ENCODE measurements at regions not wholly inside any gene's neighbourhood (a gene's known extent, or its start where the extent isn't known, plus 50 kb on each side); places are given as distances from the start of the nearest gene placed in this dataset.

- DNase-seq (no peak), ATAC-seq (ENCODE audit: low FRiP score in 2 of 2) (no peak)
- WGBS, 2 donors = 62 to 68% methylated on average over 6 to 7 of the region's 7 CpGs
- no peak overlapping the region for H3K4me3 ChIP-seq
- H3K9me3 ChIP-seq = no peaks in the 10 kb centered on the region
- no peaks in the 10 kb centered on the region for H3K27me3 ChIP-seq
- H3K4me1 ChIP-seq = no peaks in the 10 kb centered on the region
- no peaks in the 10 kb centered on the region for H3K36me3 ChIP-seq
- H3K27ac ChIP-seq = no peak overlapping the region
- TF ChIP-seq EP300 (IDR thresholded peaks at IDR 0.05) (no peak), POLR2AphosphoS5 (IDR thresholded peaks at IDR 0.05) (no peak), POLR2A (IDR thresholded peaks at IDR 0.05) (no peak)
These were observed 107.3 kb upstream of the PTPRR start for GRCh38 chr12:71027856-71028255.

- ATAC-seq (ENCODE audit: low FRiP score in 2 of 2) = no peak
- H3K4me3 ChIP-seq = no peak overlapping the region
- DNase-seq = no peak
- H3K27ac ChIP-seq = no peak overlapping the region
- H3K4me1 ChIP-seq = no peaks in the 10 kb centered on the region
- TF ChIP-seq POLR2A (IDR thresholded peaks at IDR 0.05) (no peak), CTCF (IDR thresholded peaks at IDR 0.05) (no peak), EP300 (IDR thresholded peaks at IDR 0.05) (no peak), POLR2AphosphoS5 (IDR thresholded peaks at IDR 0.05) (no peak)
- H3K27me3 ChIP-seq = no peaks in the 10 kb centered on the region
- no peaks in the 10 kb centered on the region for H3K36me3 ChIP-seq
- 82 to 96% methylated on average over 2 of the region's 2 CpGs for WGBS, 2 donors
- H3K9me3 ChIP-seq = no peaks in the 10 kb centered on the region
These were observed 104.3 kb upstream of the PTPRR start for GRCh38 chr12:71024827-71025226.

- no peak for TF ChIP-seq CTCF (IDR thresholded peaks at IDR 0.05)
- TF ChIP-seq POLR2A (IDR thresholded peaks at IDR 0.05) = no peak
- no peak for TF ChIP-seq EP300 (IDR thresholded peaks at IDR 0.05)
- TF ChIP-seq POLR2AphosphoS5 (IDR thresholded peaks at IDR 0.05) = no peak
- DNase-seq (no peak), ATAC-seq (ENCODE audit: low FRiP score in 2 of 2) (no peak)
- WGBS, 2 donors = 89 to 94% methylated on average over 5 of the region's 5 CpGs
- Histone ChIP-seq H3K27ac (no peak overlapping the region), H3K36me3 (no peaks in the 10 kb centered on the region), H3K9me3 (no peaks in the 10 kb centered on the region), H3K27me3 (no peaks in the 10 kb centered on the region), H3K4me3 (no peak overlapping the region), H3K4me1 (peaks cover 0 to 3% (median 0%) of the 10 kb centered on the region in 4 donors)
These were observed 103.7 kb upstream of the PTPRR start for GRCh38 chr12:71024281-71024680.

DNA sequence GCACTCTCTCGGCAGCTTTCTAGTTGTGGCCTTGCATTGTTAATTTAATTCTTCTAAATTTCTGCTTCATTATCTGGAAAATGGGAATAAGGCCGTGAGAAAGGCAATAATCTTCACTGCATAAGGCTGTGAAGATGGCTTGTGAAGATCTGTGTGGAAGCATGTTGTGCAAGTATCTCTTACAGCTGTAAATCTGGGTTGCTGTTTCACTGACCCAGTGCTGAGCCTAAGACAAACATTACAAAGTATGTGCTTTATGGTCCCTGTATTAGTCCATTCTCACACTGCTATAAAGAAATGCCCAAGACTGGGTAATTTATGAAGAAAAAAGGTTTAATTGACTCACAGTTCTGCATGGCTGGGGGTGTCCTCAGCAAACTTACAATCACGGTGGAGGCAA lies 101.0 kb upstream of the PTPRR start:
- no peak for DNase-seq
- Histone ChIP-seq H3K36me3 (no peaks in the 10 kb centered on the region), H3K4me1 (peaks cover 0 to 7% (median 0%) of the 10 kb centered on the region in 4 donors), H3K27me3 (no peaks in the 10 kb centered on the region), H3K9me3 (peaks cover 0 to 4% (median 0%) of the 10 kb centered on the region in 4 donors), H3K4me3 (no peak overlapping the region), H3K27ac (no peak overlapping the region)
- 85 to 88% methylated on average over 3 of the region's 3 CpGs for WGBS, 2 donors
- TF ChIP-seq CTCF (IDR thresholded peaks at IDR 0.05) (no peak), POLR2AphosphoS5 (IDR thresholded peaks at IDR 0.05) (no peak), EP300 (IDR thresholded peaks at IDR 0.05) (no peak), POLR2A (IDR thresholded peaks at IDR 0.05) (no peak)
- ATAC-seq (ENCODE audit: low FRiP score in 2 of 2) = no peak

- ATAC-seq (ENCODE audit: low FRiP score in 2 of 2) (no peak), DNase-seq (peak in 1 of 2 donors; percentile 51)
- 63 to 69% methylated on average over 6 of the region's 6 CpGs for WGBS, 2 donors
- no peaks in the 10 kb centered on the region for H3K36me3 ChIP-seq
- H3K27ac ChIP-seq = no peak overlapping the region
- H3K27me3 ChIP-seq = no peaks in the 10 kb centered on the region
- no peak overlapping the region for H3K4me3 ChIP-seq
- TF ChIP-seq CTCF (IDR thresholded peaks at IDR 0.05) (peak in 1 of 6 experiments; percentile 31), EP300 (IDR thresholded peaks at IDR 0.05) (peak in 1 of 4 donors; percentile 48), POLR2A (IDR thresholded peaks at IDR 0.05) (no peak), POLR2AphosphoS5 (IDR thresholded peaks at IDR 0.05) (no peak)
- peaks cover 0 to 4% (median 0%) of the 10 kb centered on the region in 4 donors for H3K9me3 ChIP-seq
- H3K4me1 ChIP-seq = peaks cover 0 to 7% (median 0%) of the 10 kb centered on the region in 4 donors
These were observed 98.8 kb upstream of the PTPRR start for GRCh38 chr12:71019282-71019831.
